ENCODE measurements at regions not wholly inside any gene's neighbourhood (a gene's known extent, or its start where the extent isn't known, plus 50 kb on each side); places are given as distances from the start of the nearest gene placed in this dataset.
"Not testable (repeated sequence)": the region's sequence is repeated elsewhere in the genome, so short reads cannot be mapped to it uniquely, and the experiment has no call there.

- no peak for DNase-seq
These were observed 182.0 kb upstream of the CHRM3 start for GRCh38 chr1:239204401-239204800.

GRCh38 chr1:239197871-239198270 is 188.5 kb upstream of the CHRM3 start:
- DNase-seq: no peak

GRCh38 chr1:239189998-239190512 is 196.3 kb upstream of the CHRM3 start:
- DNase-seq: no peak

GRCh38 chr1:239186487-239186886 is 199.9 kb upstream of the CHRM3 start:
- DNase-seq: no peak

- DNase-seq: no peak
These were observed 201.1 kb upstream of the CHRM3 start for GRCh38 chr1:239185245-239185619.

- DNase-seq: no peak
These were observed 201.7 kb upstream of the CHRM3 start for GRCh38 chr1:239184561-239185244.

GRCh38 chr1:239178961-239179360 is 207.4 kb upstream of the CHRM3 start:
- DNase-seq: no peak

- no peak for DNase-seq
These were observed 211.5 kb upstream of the CHRM3 start for GRCh38 chr1:239174880-239175279.

- no peak for DNase-seq
These were observed 215.5 kb upstream of the CHRM3 start for GRCh38 chr1:239170828-239171227.

- no peak for DNase-seq
These were observed 217.1 kb upstream of the CHRM3 start for GRCh38 chr1:239169276-239169675.

- no peak for DNase-seq
These were observed 221.8 kb upstream of the CHRM3 start for GRCh38 chr1:239164451-239165180.

GRCh38 chr1:239155466-239156091 is 230.8 kb upstream of the CHRM3 start:
- no peak for DNase-seq

GRCh38 chr1:239151937-239152336 is 234.4 kb upstream of the CHRM3 start:
- no peak for DNase-seq

- no peak for DNase-seq
These were observed 245.4 kb upstream of the CHRM3 start for GRCh38 chr1:239140968-239141367.

GRCh38 chr1:239139801-239140200 is 246.6 kb upstream of the CHRM3 start:
- no peak for DNase-seq

- DNase-seq: no peak
These were observed 257.8 kb upstream of the CHRM3 start for GRCh38 chr1:239128541-239128940.

GRCh38 chr1:239126884-239127283 is 259.5 kb upstream of the CHRM3 start:
- DNase-seq: no peak

GRCh38 chr1:239125893-239126292 is 260.5 kb upstream of the CHRM3 start:
- DNase-seq: no peak

GRCh38 chr1:239125027-239125426 is 261.3 kb upstream of the CHRM3 start:
- no peak for DNase-seq

GRCh38 chr1:239123260-239123659 is 263.1 kb upstream of the CHRM3 start:
- no peak for DNase-seq

- DNase-seq: no peak
These were observed 274.1 kb upstream of the CHRM3 start for GRCh38 chr1:239112101-239112935.

- no peak for DNase-seq
These were observed 278.7 kb upstream of the CHRM3 start for GRCh38 chr1:239107676-239108075.

GRCh38 chr1:239106689-239107088 is 279.7 kb upstream of the CHRM3 start:
- DNase-seq: not testable (repeated sequence)

Measured in amniotic stem cell (primary cell).